GM21786 (cell line): ENCODE measurements at regions not wholly inside any gene's neighbourhood (a gene's known extent, or its start where the extent isn't known, plus 50 kb on each side); places are given as distances from the start of the nearest gene placed in this dataset.

Source experiments
- ATAC-seq: cut with Tn5 transposase; IDR thresholded peaks from one replicate; pipeline ENCODE4 v1.9.1; 2021; ENCODE audit not compliant: unreplicated experiment

GRCh38 chr10:78971094-78971682 lies 97.6 kb upstream of the ZMIZ1 start:
- no peak for ATAC-seq

- ATAC-seq, result no peak
These were observed 96.4 kb upstream of the ZMIZ1 start for GRCh38 chr10:78972160-78972946.

GRCh38 chr10:78972947-78973900 lies 95.5 kb upstream of the ZMIZ1 start:
- peak; percentile 88 for ATAC-seq

- peak; percentile 38 for ATAC-seq
These were observed 94.7 kb upstream of the ZMIZ1 start for GRCh38 chr10:78973901-78974616.

GRCh38 chr10:78974617-78975317 lies 94.0 kb upstream of the ZMIZ1 start:
- no peak for ATAC-seq

GRCh38 chr10:78975926-78976325 lies 92.8 kb upstream of the ZMIZ1 start:
- no peak for ATAC-seq

GRCh38 chr10:78976825-78977755 lies 91.7 kb upstream of the ZMIZ1 start:
- no peak for ATAC-seq

- ATAC-seq, result no peak
These were observed 88.8 kb upstream of the ZMIZ1 start for GRCh38 chr10:78979938-78980337.

- ATAC-seq, result no peak
These were observed 88.4 kb upstream of the ZMIZ1 start for GRCh38 chr10:78980354-78980753.

GRCh38 chr10:78980815-78981214 lies 88.0 kb upstream of the ZMIZ1 start:
- ATAC-seq, result no peak

- peak; percentile 65 for ATAC-seq
These were observed 87.4 kb upstream of the ZMIZ1 start for GRCh38 chr10:78981257-78981969.

- ATAC-seq, result no peak
These were observed 86.8 kb upstream of the ZMIZ1 start for GRCh38 chr10:78981970-78982281.

- no peak for ATAC-seq
These were observed 86.0 kb upstream of the ZMIZ1 start for GRCh38 chr10:78982726-78983125.

- ATAC-seq, result no peak
These were observed 85.2 kb upstream of the ZMIZ1 start for GRCh38 chr10:78983608-78984007.

GRCh38 chr10:78985973-78986818 lies 82.6 kb upstream of the ZMIZ1 start:
- ATAC-seq, result no peak

- peak; percentile 47 for ATAC-seq
These were observed 77.6 kb upstream of the ZMIZ1 start for GRCh38 chr10:78991187-78991586.

- peak; percentile 83 for ATAC-seq
These were observed 76.4 kb upstream of the ZMIZ1 start for GRCh38 chr10:78992333-78992732.
